ENCODE measurements at regions not wholly inside any gene's neighbourhood (a gene's known extent, or its start where the extent isn't known, plus 50 kb on each side); places are given as distances from the start of the nearest gene placed in this dataset.
"Not testable (repeated sequence)": the region's sequence is repeated elsewhere in the genome, so short reads cannot be mapped to it uniquely, and the experiment has no call there.

- no peak for DNase-seq
- ATAC-seq, result no peak
These were observed 247.5 kb upstream of the KLF3 start for GRCh38 chr4:38416450-38417014.

GRCh38 chr4:38420254-38420653 lies 243.7 kb upstream of the KLF3 start:
- ATAC-seq, DNase-seq: not testable (repeated sequence)

- ATAC-seq (no peak), DNase-seq (no peak)
These were observed 241.1 kb upstream of the KLF3 start for GRCh38 chr4:38422850-38423249.

GRCh38 chr4:38424151-38424871 lies 239.7 kb upstream of the KLF3 start:
- no peak for DNase-seq

GRCh38 chr4:38426532-38426931 lies 237.5 kb upstream of the KLF3 start:
- ATAC-seq (no peak), DNase-seq (no peak)

More at GRCh38 chr4:38424151-38424871, 239.7 kb upstream of the KLF3 start:
- ATAC-seq, result no peak

GRCh38 chr4:38430841-38431240 lies 233.2 kb upstream of the KLF3 start:
- DNase-seq, result no peak
- no peak for ATAC-seq

GRCh38 chr4:38442073-38442788 lies 221.8 kb upstream of the KLF3 start:
- DNase-seq (no peak), ATAC-seq (no peak)

- DNase-seq (no peak), ATAC-seq (no peak)
These were observed 214.4 kb upstream of the KLF3 start for GRCh38 chr4:38449506-38450174.

- DNase-seq (no peak), ATAC-seq (peak; percentile 72)
These were observed 212.0 kb upstream of the KLF3 start for GRCh38 chr4:38452009-38452408.

GRCh38 chr4:38452542-38452941 lies 211.5 kb upstream of the KLF3 start:
- no peak for ATAC-seq
- no peak for DNase-seq

GRCh38 chr4:38453253-38453881 lies 210.6 kb upstream of the KLF3 start:
- DNase-seq (no peak), ATAC-seq (no peak)

GRCh38 chr4:38454284-38454683 lies 209.7 kb upstream of the KLF3 start:
- DNase-seq (no peak), ATAC-seq (no peak)

GRCh38 chr4:38455092-38455862 lies 208.7 kb upstream of the KLF3 start:
- DNase-seq (no peak), ATAC-seq (peak; percentile 56)

- DNase-seq (no peak), ATAC-seq (no peak)
These were observed 207.9 kb upstream of the KLF3 start for GRCh38 chr4:38456096-38456495.

GRCh38 chr4:38461342-38461741 lies 202.7 kb upstream of the KLF3 start:
- no peak for ATAC-seq
- no peak for DNase-seq

- ATAC-seq (no peak), DNase-seq (no peak)
These were observed 201.5 kb upstream of the KLF3 start for GRCh38 chr4:38462367-38463055.

- DNase-seq, result no peak
- no peak for ATAC-seq
These were observed 200.6 kb upstream of the KLF3 start for GRCh38 chr4:38463268-38463958.

- ATAC-seq, result no peak
- DNase-seq, result no peak
These were observed 199.7 kb upstream of the KLF3 start for GRCh38 chr4:38464328-38464727.

- no peak for DNase-seq
- ATAC-seq, result no peak
These were observed 197.6 kb upstream of the KLF3 start for GRCh38 chr4:38466401-38466800.

GRCh38 chr4:38467296-38467695 lies 196.7 kb upstream of the KLF3 start:
- DNase-seq (no peak), ATAC-seq (no peak)

All from stimulated activated naive CD8-positive, alpha-beta T cell treated with anti-CD3 and anti-CD28 coated beads, Interleukin-15, Interleukin-2, amounts not matched to agents 100 U/mL and 50 U/mL, for 24 hours (primary cell).